AG04450 (cell line): ENCODE measurements at regions not wholly inside any gene's neighbourhood (a gene's known extent, or its start where the extent isn't known, plus 50 kb on each side); places are given as distances from the start of the nearest gene placed in this dataset.

ENCODE experiments used
- CTCF ChIA-PET: fragments of 300-600, 350-600 bp; formaldehyde crosslinking; extraction: SDS; loops from one replicate; lab custom pipeline; 2022; ENCODE audit warnings: antibody characterized with exemption, inconsistent platforms; lab: Charles Lee
- POLR2A ChIA-PET: fragments of 350-600 bp; formaldehyde crosslinking; extraction: SDS; loops from one replicate; lab custom pipeline; 2021; ENCODE audit warnings: antibody characterized with exemption, inconsistent platforms; lab: Yijun Ruan, JAX
- DNase-seq: peaks from one replicate; pipeline ENCODE4 v3.0.0-alpha.2; 2011; ENCODE audit warnings: low read depth, low spot score
- H3K27ac ChIP-seq: one replicate; pipeline ENCODE4 v1.5.1; 2012; ENCODE audit warnings: low read depth, low read length, control low read depth
- H3K27me3 ChIP-seq: one replicate; pipeline ENCODE4 v1.6.0; 2012; ENCODE audit warnings: low read length; ENCODE audit not compliant: control insufficient read depth, insufficient read depth
- H3K4me3 ChIP-seq: 2 replicates; pipeline ENCODE4 v1.5.1; 2011; ENCODE audit warnings: mild to moderate bottlenecking, low read depth, low read length, control low read depth
- H3K9me3 ChIP-seq: 2 replicates; pipeline ENCODE4 v1.5.1; 2012; ENCODE audit warnings: low read length; ENCODE audit not compliant: control insufficient read depth, insufficient read depth
- CTCF ChIP-seq: IDR thresholded peaks from 2 replicates; pipeline ENCODE4 v1.5.1; 2011; ENCODE audit warnings: low read depth, low read length, control low read depth, inconsistent platforms

GRCh38 chrX:11881485-11882170 is 123.6 kb downstream of the MSL3 start:
- no peak for DNase-seq
- TF ChIP-seq CTCF = no peak
- ChIA-PET POLR2A (no interaction called here), CTCF (no interaction called here)
- no peak overlapping the region for H3K27ac ChIP-seq
- H3K9me3 ChIP-seq = no peaks in the 10 kb centered on the region
- H3K4me3 ChIP-seq = no peak overlapping the region
- no peaks in the 10 kb centered on the region for H3K27me3 ChIP-seq

GRCh38 chrX:11886745-11887144 is 128.7 kb downstream of the MSL3 start:
- H3K9me3 ChIP-seq = no peaks in the 10 kb centered on the region
- ChIA-PET POLR2A (no interaction called here), CTCF (no interaction called here)
- H3K27ac ChIP-seq = no peak overlapping the region
- H3K27me3 ChIP-seq = no peaks in the 10 kb centered on the region
- TF ChIP-seq CTCF = no peak
- no peak overlapping the region for H3K4me3 ChIP-seq
- DNase-seq = no peak

GRCh38 chrX:11887175-11887574 is 129.1 kb downstream of the MSL3 start:
- H3K9me3 ChIP-seq = no peaks in the 10 kb centered on the region
- no peak for DNase-seq
- H3K27ac ChIP-seq = no peak overlapping the region
- no peak overlapping the region for H3K4me3 ChIP-seq
- no peak for TF ChIP-seq CTCF
- ChIA-PET CTCF (no interaction called here), POLR2A (no interaction called here)
- no peaks in the 10 kb centered on the region for H3K27me3 ChIP-seq

GRCh38 chrX:11888421-11888820 is 130.4 kb downstream of the MSL3 start:
- no peak overlapping the region for H3K27ac ChIP-seq
- no peak overlapping the region for H3K4me3 ChIP-seq
- no peaks in the 10 kb centered on the region for H3K9me3 ChIP-seq
- no peak for DNase-seq
- ChIA-PET POLR2A (no interaction called here), CTCF (no interaction called here)
- no peaks in the 10 kb centered on the region for H3K27me3 ChIP-seq
- TF ChIP-seq CTCF = no peak

- Histone ChIP-seq H3K9me3 (no peaks in the 10 kb centered on the region), H3K27me3 (no peaks in the 10 kb centered on the region), H3K4me3 (no peak overlapping the region), H3K27ac (no peak overlapping the region)
- ChIA-PET POLR2A (no interaction called here), CTCF (no interaction called here)
- no peak for TF ChIP-seq CTCF
- DNase-seq = no peak
These were observed 131.8 kb downstream of the MSL3 start for GRCh38 chrX:11889791-11890190.
